GM18858 (cell line): ENCODE measurements at regions not wholly inside any gene's neighbourhood (a gene's known extent, or its start where the extent isn't known, plus 50 kb on each side); places are given as distances from the start of the nearest gene placed in this dataset.

Experiments
- ATAC-seq: cut with Tn5 transposase; IDR thresholded peaks from one replicate; pipeline ENCODE4 v1.9.1; 2021; ENCODE audit not compliant: unreplicated experiment

- no peak for ATAC-seq
These were observed 51.5 kb upstream of the CNIH3 start for GRCh38 chr1:224564454-224565084.

DNA sequence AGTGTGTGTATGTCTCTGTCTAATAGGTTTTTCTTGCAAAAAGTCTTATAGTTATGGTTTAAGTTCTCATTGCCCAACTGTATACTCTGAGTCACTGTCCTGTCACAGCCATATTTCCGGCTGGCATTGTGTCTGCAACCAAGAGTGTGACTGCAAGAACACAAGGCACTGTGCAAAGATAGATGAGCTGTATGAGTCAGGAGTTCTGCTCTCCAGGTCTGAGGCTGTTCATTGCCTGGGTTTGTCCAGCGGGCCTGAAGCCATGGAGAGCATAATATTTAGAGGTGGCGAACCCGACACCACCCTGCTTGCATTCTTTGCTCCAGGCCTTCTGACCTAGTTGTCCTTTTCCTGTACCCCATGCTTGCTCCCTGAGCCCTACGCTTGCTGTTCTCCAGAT, 50.9 kb upstream of the CNIH3 start:
- ATAC-seq, result no peak

- no peak for ATAC-seq
These were observed 50.3 kb upstream of the CNIH3 start for GRCh38 chr1:224565611-224566406.
